SK-N-SH (cell line): ENCODE measurements at regions not wholly inside any gene's neighbourhood (a gene's known extent, or its start where the extent isn't known, plus 50 kb on each side); places are given as distances from the start of the nearest gene placed in this dataset.

ENCODE experiments used
- CTCF ChIA-PET: fragments of 300-600, 350-600 bp; formaldehyde crosslinking; extraction: SDS; loops from one replicate; lab custom pipeline; 2021; lab: Yijun Ruan, JAX
- POLR2A ChIA-PET: fragments of 350-600 bp; sonication (Branson Sonifier 250); formaldehyde crosslinking; extraction: SDS; loops from one replicate; lab custom pipeline; 2020; ENCODE audit warnings: antibody characterized with exemption, inconsistent platforms; lab: Yijun Ruan, JAX
- DNase-seq: peaks from one replicate; pipeline ENCODE4 v3.0.0; 2012
- H2AFZ ChIP-seq: fragments of 200-600 bp; sonication (generic); 2 replicates; pipeline ENCODE4 v1.8.1; 2016; ENCODE audit warnings: antibody characterized with exemption, mild to moderate bottlenecking, low read depth
- H3F3A ChIP-seq: fragments of 200-600 bp; sonication (generic); replicated peaks from 2 replicates; pipeline ENCODE3; 2016; ENCODE audit warnings: antibody characterized with exemption, mild to moderate bottlenecking; ENCODE audit not compliant: insufficient read depth
- H3K27ac ChIP-seq, 2 experiments: fragments of 200-500 bp in 1 of 2; fragments of 200-600 bp in 1 of 2; sonication (Bioruptor generic) in 1 of 2; sonication (generic), shearing (Covaris generic) in 1 of 2; 2 replicates each; pipeline versions ENCODE4 v1.5.1 to v1.6.1; 2014 to 2016; ENCODE audit warnings: low read depth in 2 of 2, inconsistent platforms in 1 of 2, low read length in 1 of 2, mild to moderate bottlenecking in 1 of 2, mixed read lengths in 1 of 2
- H3K27me3 ChIP-seq: fragments of 200-600 bp; sonication (generic), shearing (Covaris generic); 2 replicates; pipeline ENCODE4 v1.6.1; 2016; ENCODE audit warnings: mixed run types; ENCODE audit not compliant: insufficient read depth
- H3K36me3 ChIP-seq, 2 experiments: fragments of 200-500 bp in 1 of 2; fragments of 200-600 bp in 1 of 2; sonication (Bioruptor generic) in 1 of 2; sonication (generic) in 1 of 2; replicated peaks in 1 of 2; 2 replicates each; pipeline versions ENCODE3 to v1.5.1; 2014 to 2016; ENCODE audit warnings: low read length in 1 of 2, mild to moderate bottlenecking in 1 of 2; ENCODE audit not compliant: insufficient read depth in 2 of 2, control insufficient read depth in 1 of 2
- H3K4me1 ChIP-seq, 2 experiments: fragments of 200-500 bp in 1 of 2; fragments of 200-600 bp in 1 of 2; sonication (Bioruptor generic) in 1 of 2; sonication (generic), shearing (Covaris generic) in 1 of 2; 2 replicates each; pipeline versions ENCODE4 v1.5.1 to v1.6.1; 2014 to 2016; ENCODE audit warnings: low read depth in 1 of 2, low read length in 1 of 2, mixed run types in 1 of 2; ENCODE audit not compliant: insufficient read depth in 2 of 2, control insufficient read depth in 1 of 2
- H3K4me2 ChIP-seq: fragments of 200-600 bp; sonication (generic), shearing (Covaris generic); 2 replicates; pipeline ENCODE4 v1.6.1; 2017; ENCODE audit warnings: mixed run types
- H3K4me3 ChIP-seq, 2 experiments: fragments of 200-500 bp in 1 of 2; fragments of 200-600 bp in 1 of 2; sonication (Bioruptor generic) in 1 of 2; sonication (generic), shearing (Covaris generic) in 1 of 2; 2 replicates each; pipeline versions ENCODE4 v1.5.1 to v1.8.1; 2014 to 2016; ENCODE audit warnings: low read depth in 2 of 2, inconsistent platforms in 1 of 2, low read length in 1 of 2, mild to moderate bottlenecking in 1 of 2, mixed read lengths in 1 of 2, moderate library complexity in 1 of 2
- H3K79me2 ChIP-seq: fragments of 200-600 bp; sonication (generic); 2 replicates; pipeline ENCODE4 v1.8.1; 2017; ENCODE audit warnings: mild to moderate bottlenecking; ENCODE audit not compliant: insufficient read depth
- H3K9ac ChIP-seq: fragments of 200-600 bp; sonication (generic); 2 replicates; pipeline ENCODE4 v1.6.1; 2017; ENCODE audit warnings: mixed run types
- H3K9me2 ChIP-seq: fragments of 200-600 bp; sonication (generic); 2 replicates; pipeline ENCODE4 v1.6.1; 2017; ENCODE audit warnings: mixed run types
- H3K9me3 ChIP-seq: fragments of 200-600 bp; sonication (generic); 2 replicates; pipeline ENCODE4 v1.6.1; 2017; ENCODE audit warnings: mixed run types, mild to moderate bottlenecking, moderate library complexity
- H4K20me1 ChIP-seq: fragments of 200-600 bp; sonication (generic); 2 replicates; pipeline ENCODE4 v1.6.1; 2017; ENCODE audit warnings: mild to moderate bottlenecking, mixed run types; ENCODE audit not compliant: insufficient read depth
- ELF1 ChIP-seq: IDR thresholded peaks from 2 replicates; pipeline ENCODE4 v1.4.0; 2012
- EP300 ChIP-seq, 2 experiments: IDR thresholded peaks; 2 replicates each; pipeline versions ENCODE4 v1.4.0 to v1.6.1; 2012; ENCODE audit warnings: borderline replicate concordance in 1 of 2, low read depth in 1 of 2, low read length in 1 of 2
- FOSL2 ChIP-seq: IDR thresholded peaks from 2 replicates; pipeline ENCODE4 v1.4.0; 2012; ENCODE audit warnings: low read depth, mild to moderate bottlenecking, moderate library complexity, borderline replicate concordance
- FOXJ3 ChIP-seq: sonication (generic); formaldehyde crosslinking; IDR thresholded peaks from 2 replicates; pipeline ENCODE4 v1.5.1; 2020; ENCODE audit warnings: mild to moderate bottlenecking, missing genetic modification reagents
- GATA2 ChIP-seq: sonication (generic); formaldehyde crosslinking; IDR thresholded peaks from 2 replicates; pipeline ENCODE4 v1.5.0; 2020; ENCODE audit warnings: mild to moderate bottlenecking, missing genetic modification reagents
- MXI1 ChIP-seq: IDR thresholded peaks from 2 replicates; pipeline ENCODE4 v1.6.1; 2012; ENCODE audit warnings: mild to moderate bottlenecking, low read depth, low read length, improper control_type of control experiment
- NFIC ChIP-seq: IDR thresholded peaks from 2 replicates; pipeline ENCODE4 v1.4.0; 2012; ENCODE audit warnings: borderline replicate concordance
- NRF1 ChIP-seq: IDR thresholded peaks from 2 replicates; pipeline ENCODE4 v1.6.1; 2012; ENCODE audit warnings: low read depth, mild to moderate bottlenecking, low read length
- POLR2AphosphoS5 ChIP-seq: IDR thresholded peaks from 2 replicates; pipeline ENCODE4 v1.6.1; 2012; ENCODE audit warnings: low read depth, low read length
- RAD21 ChIP-seq: IDR thresholded peaks from 2 replicates; pipeline ENCODE4 v1.6.1; 2012; ENCODE audit warnings: mild to moderate bottlenecking, low read length
- RFX5 ChIP-seq: IDR thresholded peaks from 2 replicates; pipeline ENCODE4 v1.6.1; 2012; ENCODE audit warnings: mild to moderate bottlenecking, improper control_type of control experiment, low read length
- RXRA ChIP-seq: IDR thresholded peaks from 2 replicates; pipeline ENCODE4 v1.4.0; 2012; ENCODE audit warnings: low read depth, mild to moderate bottlenecking, borderline replicate concordance
- SMC3 ChIP-seq: IDR thresholded peaks from 2 replicates; pipeline ENCODE4 v1.6.1; 2012; ENCODE audit warnings: low read depth, low read length, improper control_type of control experiment
- TCF12 ChIP-seq: IDR thresholded peaks from 2 replicates; pipeline ENCODE4 v1.4.0; 2012
- YY1 ChIP-seq: IDR thresholded peaks from 2 replicates; pipeline ENCODE4 v1.4.0; 2012; ENCODE audit warnings: low read depth, mild to moderate bottlenecking
- WGBS: methylation state at CpG from one replicate; pipeline ENCODE4 v1.1.6; 2017; ENCODE audit warnings: low lambda C conversion rate; 5-methylcytosine and 5-hydroxymethylcytosine counted together
- TF ChIP-seq, protein P1 (sequence below): fragments of 200-600 bp; sonication (generic); IDR thresholded peaks from 2 replicates; pipeline ENCODE4 v1.6.1; 2017; ENCODE audit warnings: antibody characterized with exemption, mild to moderate bottlenecking, moderate library complexity
- TF ChIP-seq, protein P2 (sequence below): IDR thresholded peaks from 2 replicates; pipeline ENCODE4; 2012
- TF ChIP-seq, protein P3 (sequence below): IDR thresholded peaks from 2 replicates; pipeline ENCODE4 v1.6.1; 2012; ENCODE audit warnings: mild to moderate bottlenecking, low read depth, low read length, moderate library complexity
- TF ChIP-seq, protein P4 (sequence below): IDR thresholded peaks from 2 replicates; pipeline ENCODE4 v1.4.0; 2012; ENCODE audit warnings: low read depth, borderline replicate concordance

DNA sequence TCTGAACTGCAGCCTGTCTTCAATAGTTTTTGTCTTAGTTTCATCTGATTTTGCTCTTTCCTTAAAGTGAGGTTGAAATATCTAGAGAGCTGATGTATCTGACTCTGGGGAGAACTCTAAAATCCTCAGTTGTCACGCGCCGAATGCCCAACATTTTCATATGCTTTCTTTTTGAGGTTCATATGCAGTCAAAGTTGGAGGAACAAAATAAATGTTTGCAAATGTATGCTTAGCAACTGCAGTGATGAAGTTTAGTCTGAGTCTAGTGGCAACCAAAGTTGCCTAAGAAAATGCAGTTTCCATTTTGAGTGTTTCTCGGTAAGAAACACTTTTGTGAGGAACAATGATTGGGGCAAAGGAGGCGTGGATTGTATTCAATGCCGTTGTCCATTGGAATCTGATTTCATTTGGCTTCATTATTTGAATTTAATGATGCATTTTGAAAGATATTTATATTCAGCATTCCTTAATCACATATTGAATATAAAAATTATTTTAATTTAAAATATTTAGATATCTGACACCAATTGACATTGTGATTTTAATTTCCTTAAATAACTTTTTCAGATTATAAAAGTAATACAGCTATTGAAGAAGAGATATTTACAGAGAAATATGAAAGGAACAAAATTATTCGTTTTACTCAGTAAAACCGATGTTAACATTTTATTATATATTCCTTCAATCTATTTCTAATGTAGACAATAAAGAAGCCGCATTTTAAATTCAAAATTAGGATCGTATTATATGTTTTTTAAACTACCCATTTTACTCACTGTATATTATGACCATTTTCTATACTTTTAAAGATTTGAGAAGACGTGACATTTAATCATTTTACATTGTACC, 122.0 kb downstream of the PLEKHG1 start:
- Histone ChIP-seq H3F3A (no peaks in the 10 kb centered on the region), H3K4me2 (no peak overlapping the region), H3K9me2 (no peaks in the 10 kb centered on the region), H4K20me1 (no peaks in the 10 kb centered on the region), H3K4me1 (no peaks in the 10 kb centered on the region; a peak in 1 of 4 replicates), H3K9me3 (no peaks in the 10 kb centered on the region), H2AFZ (no peak overlapping the region), H3K79me2 (no peaks in the 10 kb centered on the region), H3K4me3 (no peak overlapping the region), H3K27ac (no peak overlapping the region), H3K27me3 (no peaks in the 10 kb centered on the region; the same call in 1 of the 2 replicates), H3K36me3 (no peaks in the 10 kb centered on the region), H3K9ac (no peak overlapping the region)
- WGBS: 42% methylated on average over 11 of the region's 11 CpGs
- ChIA-PET POLR2A (no interaction called here), CTCF (interaction anchor here (1.0 kb wide), 1 partner anchor 26 kb away, joined by 3 read pairs; no protein-coding TSS in a partner anchor)
- TF ChIP-seq MXI1 (no peak), TCF12 (no peak), SMC3 (no peak), ELF1 (no peak), FOSL2 (no peak)
- DNase-seq: no peak

DNA sequence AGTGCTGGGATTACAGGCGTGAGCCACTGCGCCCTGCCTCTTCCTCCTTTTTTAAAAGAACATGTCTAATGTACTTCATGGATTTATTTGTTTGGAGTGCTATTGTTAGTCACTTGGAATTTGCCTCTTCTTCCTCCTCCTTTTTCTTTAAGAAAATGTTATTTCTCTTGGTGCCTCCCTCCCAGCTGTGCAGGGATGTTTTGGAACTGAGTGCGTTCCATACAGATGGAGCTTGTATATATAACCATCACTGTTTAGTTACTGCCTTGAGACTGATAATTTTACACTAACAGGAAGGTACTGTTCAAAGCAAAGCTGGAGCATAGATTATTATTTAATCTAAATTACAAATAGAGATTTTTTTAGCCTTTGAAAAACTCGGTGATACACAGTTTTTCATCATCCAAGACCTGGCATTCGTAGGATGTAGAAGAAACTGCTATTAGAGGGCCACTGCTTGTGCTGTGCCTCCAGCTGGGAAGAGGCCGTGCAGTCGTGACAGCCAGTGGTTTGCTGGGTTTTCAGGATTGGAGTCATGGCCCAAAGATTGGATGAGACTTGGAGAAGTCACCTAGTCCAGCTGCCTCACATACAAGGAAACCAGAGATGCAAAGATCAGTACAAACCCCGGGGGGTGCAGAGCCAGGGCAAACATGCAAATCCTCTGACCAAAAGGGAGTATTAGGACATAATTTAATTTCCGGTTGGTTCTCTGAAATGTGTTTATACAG, 123.1 kb downstream of the PLEKHG1 start:
- CTCF ChIA-PET: interaction anchor here (1.0 kb wide), 1 partner anchor 27 kb away, joined by 3 read pairs; no protein-coding TSS in a partner anchor
- 29% methylated on average over 9 of the region's 9 CpGs for WGBS
- H3K4me1 ChIP-seq: no peaks in the 10 kb centered on the region; a peak in 1 of 4 replicates
- no peaks in the 10 kb centered on the region for H3K36me3 ChIP-seq
- H3K4me2 ChIP-seq: no peak overlapping the region
- H3K79me2 ChIP-seq: no peaks in the 10 kb centered on the region
- H2AFZ ChIP-seq: no peak overlapping the region
- no peaks in the 10 kb centered on the region for H4K20me1 ChIP-seq
- H3K4me3 ChIP-seq: no peak overlapping the region
- DNase-seq: no peak
- H3K27ac ChIP-seq: no peak overlapping the region
- TF ChIP-seq, protein P1, sequence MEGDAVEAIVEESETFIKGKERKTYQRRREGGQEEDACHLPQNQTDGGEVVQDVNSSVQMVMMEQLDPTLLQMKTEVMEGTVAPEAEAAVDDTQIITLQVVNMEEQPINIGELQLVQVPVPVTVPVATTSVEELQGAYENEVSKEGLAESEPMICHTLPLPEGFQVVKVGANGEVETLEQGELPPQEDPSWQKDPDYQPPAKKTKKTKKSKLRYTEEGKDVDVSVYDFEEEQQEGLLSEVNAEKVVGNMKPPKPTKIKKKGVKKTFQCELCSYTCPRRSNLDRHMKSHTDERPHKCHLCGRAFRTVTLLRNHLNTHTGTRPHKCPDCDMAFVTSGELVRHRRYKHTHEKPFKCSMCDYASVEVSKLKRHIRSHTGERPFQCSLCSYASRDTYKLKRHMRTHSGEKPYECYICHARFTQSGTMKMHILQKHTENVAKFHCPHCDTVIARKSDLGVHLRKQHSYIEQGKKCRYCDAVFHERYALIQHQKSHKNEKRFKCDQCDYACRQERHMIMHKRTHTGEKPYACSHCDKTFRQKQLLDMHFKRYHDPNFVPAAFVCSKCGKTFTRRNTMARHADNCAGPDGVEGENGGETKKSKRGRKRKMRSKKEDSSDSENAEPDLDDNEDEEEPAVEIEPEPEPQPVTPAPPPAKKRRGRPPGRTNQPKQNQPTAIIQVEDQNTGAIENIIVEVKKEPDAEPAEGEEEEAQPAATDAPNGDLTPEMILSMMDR: no peak
- TF ChIP-seq TCF12: no peak
- TF ChIP-seq NRF1: no peak
- TF ChIP-seq, protein P2, sequence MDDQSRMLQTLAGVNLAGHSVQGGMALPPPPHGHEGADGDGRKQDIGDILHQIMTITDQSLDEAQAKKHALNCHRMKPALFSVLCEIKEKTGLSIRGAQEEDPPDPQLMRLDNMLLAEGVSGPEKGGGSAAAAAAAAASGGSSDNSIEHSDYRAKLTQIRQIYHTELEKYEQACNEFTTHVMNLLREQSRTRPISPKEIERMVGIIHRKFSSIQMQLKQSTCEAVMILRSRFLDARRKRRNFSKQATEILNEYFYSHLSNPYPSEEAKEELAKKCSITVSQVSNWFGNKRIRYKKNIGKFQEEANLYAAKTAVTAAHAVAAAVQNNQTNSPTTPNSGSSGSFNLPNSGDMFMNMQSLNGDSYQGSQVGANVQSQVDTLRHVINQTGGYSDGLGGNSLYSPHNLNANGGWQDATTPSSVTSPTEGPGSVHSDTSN: no peak
- no peak for TF ChIP-seq RAD21
- TF ChIP-seq, protein P3, sequence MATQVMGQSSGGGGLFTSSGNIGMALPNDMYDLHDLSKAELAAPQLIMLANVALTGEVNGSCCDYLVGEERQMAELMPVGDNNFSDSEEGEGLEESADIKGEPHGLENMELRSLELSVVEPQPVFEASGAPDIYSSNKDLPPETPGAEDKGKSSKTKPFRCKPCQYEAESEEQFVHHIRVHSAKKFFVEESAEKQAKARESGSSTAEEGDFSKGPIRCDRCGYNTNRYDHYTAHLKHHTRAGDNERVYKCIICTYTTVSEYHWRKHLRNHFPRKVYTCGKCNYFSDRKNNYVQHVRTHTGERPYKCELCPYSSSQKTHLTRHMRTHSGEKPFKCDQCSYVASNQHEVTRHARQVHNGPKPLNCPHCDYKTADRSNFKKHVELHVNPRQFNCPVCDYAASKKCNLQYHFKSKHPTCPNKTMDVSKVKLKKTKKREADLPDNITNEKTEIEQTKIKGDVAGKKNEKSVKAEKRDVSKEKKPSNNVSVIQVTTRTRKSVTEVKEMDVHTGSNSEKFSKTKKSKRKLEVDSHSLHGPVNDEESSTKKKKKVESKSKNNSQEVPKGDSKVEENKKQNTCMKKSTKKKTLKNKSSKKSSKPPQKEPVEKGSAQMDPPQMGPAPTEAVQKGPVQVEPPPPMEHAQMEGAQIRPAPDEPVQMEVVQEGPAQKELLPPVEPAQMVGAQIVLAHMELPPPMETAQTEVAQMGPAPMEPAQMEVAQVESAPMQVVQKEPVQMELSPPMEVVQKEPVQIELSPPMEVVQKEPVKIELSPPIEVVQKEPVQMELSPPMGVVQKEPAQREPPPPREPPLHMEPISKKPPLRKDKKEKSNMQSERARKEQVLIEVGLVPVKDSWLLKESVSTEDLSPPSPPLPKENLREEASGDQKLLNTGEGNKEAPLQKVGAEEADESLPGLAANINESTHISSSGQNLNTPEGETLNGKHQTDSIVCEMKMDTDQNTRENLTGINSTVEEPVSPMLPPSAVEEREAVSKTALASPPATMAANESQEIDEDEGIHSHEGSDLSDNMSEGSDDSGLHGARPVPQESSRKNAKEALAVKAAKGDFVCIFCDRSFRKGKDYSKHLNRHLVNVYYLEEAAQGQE: no peak
- no peak for TF ChIP-seq GATA2 (CRISPR knock-in tag)
- TF ChIP-seq RFX5: no peak
- TF ChIP-seq EP300 (IDR thresholded peaks at IDR 0.05; ENCODE audit: borderline replicate concordance in 1 of 2, low read depth in 1 of 2, low read length in 1 of 2): no peak
- TF ChIP-seq MXI1: no peak
- no peak for TF ChIP-seq POLR2AphosphoS5
- TF ChIP-seq NFIC: no peak
- no peak for TF ChIP-seq YY1
- TF ChIP-seq RXRA: no peak
- TF ChIP-seq FOSL2: no peak
- no peak for TF ChIP-seq FOXJ3 (CRISPR knock-in tag)
- TF ChIP-seq, protein P4, sequence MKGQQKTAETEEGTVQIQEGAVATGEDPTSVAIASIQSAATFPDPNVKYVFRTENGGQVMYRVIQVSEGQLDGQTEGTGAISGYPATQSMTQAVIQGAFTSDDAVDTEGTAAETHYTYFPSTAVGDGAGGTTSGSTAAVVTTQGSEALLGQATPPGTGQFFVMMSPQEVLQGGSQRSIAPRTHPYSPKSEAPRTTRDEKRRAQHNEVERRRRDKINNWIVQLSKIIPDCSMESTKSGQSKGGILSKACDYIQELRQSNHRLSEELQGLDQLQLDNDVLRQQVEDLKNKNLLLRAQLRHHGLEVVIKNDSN: no peak
- TF ChIP-seq ELF1: no peak
- no peak overlapping the region for H3K9ac ChIP-seq
- H3K9me3 ChIP-seq: no peaks in the 10 kb centered on the region
- POLR2A ChIA-PET: no interaction called here
- no peaks in the 10 kb centered on the region for H3K9me2 ChIP-seq
- H3F3A ChIP-seq: no peaks in the 10 kb centered on the region
- no peaks in the 10 kb centered on the region; the same call in 1 of the 2 replicates for H3K27me3 ChIP-seq
